Panc1 (cell line): ENCODE measurements at regions not wholly inside any gene's neighbourhood (a gene's known extent, or its start where the extent isn't known, plus 50 kb on each side); places are given as distances from the start of the nearest gene placed in this dataset.

Experiments used
- ATAC-seq: fragments of 200-7000 bp; cut with Tn5 transposase; 2 replicates; pipeline ENCODE4 v1.9.1; 2020; ENCODE audit warnings: mild to moderate bottlenecking, moderate library complexity
- BruUV-seq: library from RNA; stranded (reverse); fragments of 400-500 nt; replicated peaks from 2 replicates; lab custom pipeline; 2021; lab: Mats Ljungman, UMichigan
- CTCF ChIA-PET: fragments of 300-600 bp; sonication (Branson Sonifier 250); formaldehyde crosslinking; loops from one replicate; lab custom pipeline; 2022; ENCODE audit warnings: antibody characterized with exemption; lab: Charles Lee
- POLR2A ChIA-PET: fragments of 300-600 bp; sonication (Branson Sonifier 250); formaldehyde crosslinking; loops from one replicate; lab custom pipeline; 2022; ENCODE audit warnings: antibody characterized with exemption; lab: Charles Lee
- DNase-seq: peaks from one replicate; pipeline ENCODE4 v3.0.0-alpha.2; 2010; ENCODE audit warnings: low read depth, low spot score
- H3K27ac ChIP-seq: 2 replicates; pipeline ENCODE4 v1.5.1; 2011; ENCODE audit warnings: mild to moderate bottlenecking, low read length, inconsistent platforms
- H3K27me3 ChIP-seq: fragments of 200-500 bp; sonication (Bioruptor generic); 2 replicates; pipeline ENCODE4 v1.6.0; 2014; ENCODE audit warnings: low read length, inconsistent platforms; ENCODE audit not compliant: control insufficient read depth, insufficient read depth
- H3K36me3 ChIP-seq: fragments of 200-500 bp; sonication (Bioruptor generic); 2 replicates; pipeline ENCODE4 v1.5.1; 2014; ENCODE audit warnings: inconsistent platforms, mild to moderate bottlenecking, low read length, moderate library complexity; ENCODE audit not compliant: control insufficient read depth, insufficient read depth
- H3K4me1 ChIP-seq: 2 replicates; pipeline ENCODE4 v1.5.1; 2011; ENCODE audit warnings: inconsistent platforms, mild to moderate bottlenecking, low read length, moderate library complexity; ENCODE audit not compliant: control insufficient read depth, insufficient read depth
- H3K4me3 ChIP-seq, 2 experiments: 2 replicates each; pipeline ENCODE4 v1.5.1; 2011 to 2012; ENCODE audit warnings: low read depth in 2 of 2, low read length in 2 of 2, mild to moderate bottlenecking in 2 of 2, inconsistent platforms in 1 of 2, moderate library complexity in 1 of 2
- H3K9me3 ChIP-seq: fragments of 200-500 bp; sonication (Bioruptor generic); 2 replicates; pipeline ENCODE4 v1.5.1; 2014; ENCODE audit warnings: low read depth, mild to moderate bottlenecking, inconsistent platforms, low read length, moderate library complexity; ENCODE audit not compliant: control insufficient read depth, insufficient read depth
- POLR2AphosphoS5 ChIP-seq: IDR thresholded peaks from 2 replicates; pipeline ENCODE4 v1.6.1; 2012; ENCODE audit warnings: mild to moderate bottlenecking, low read depth, low read length, moderate library complexity
- SIN3A ChIP-seq: IDR thresholded peaks from 2 replicates; pipeline ENCODE4 v1.6.1; 2012; ENCODE audit warnings: low read depth, mild to moderate bottlenecking, low read length, moderate library complexity, borderline replicate concordance; ENCODE audit not compliant: insufficient read depth
- TCF7L2 ChIP-seq: IDR thresholded peaks from 2 replicates; pipeline ENCODE4 v1.6.1; 2011; ENCODE audit warnings: mild to moderate bottlenecking, low read depth, low read length, inconsistent platforms
- in situ Hi-C: cut with HindIII; loops from 2 replicates; pipeline ENCODE4 v1.10.0; 2016; ENCODE audit warnings: low sequenced_read_pairs, low pct_unique_long_range_greater_than_20kb
- intact Hi-C: fragments of 100-400 bp; cut with micrococcal nuclease; formaldehyde crosslinking; loops from one replicate; pipeline ENCODE4 v1.10.0; 2022; ENCODE audit not compliant: unreplicated experiment
- TF ChIP-seq, protein P1 (sequence below), 2 experiments: IDR thresholded peaks; 2 replicates each; pipeline ENCODE4 v1.6.1; 2011 to 2012; ENCODE audit warnings: low read depth in 2 of 2, control low read depth in 1 of 2, low read length in 1 of 2, mild to moderate bottlenecking in 1 of 2, moderate library complexity in 1 of 2; ENCODE audit not compliant: insufficient read depth in 1 of 2
- TF ChIP-seq, protein P2 (sequence below): fragments of 450-650 bp; IDR thresholded peaks from 2 replicates; pipeline ENCODE4 v1.5.1; 2017; ENCODE audit warnings: mild to moderate bottlenecking

DNA sequence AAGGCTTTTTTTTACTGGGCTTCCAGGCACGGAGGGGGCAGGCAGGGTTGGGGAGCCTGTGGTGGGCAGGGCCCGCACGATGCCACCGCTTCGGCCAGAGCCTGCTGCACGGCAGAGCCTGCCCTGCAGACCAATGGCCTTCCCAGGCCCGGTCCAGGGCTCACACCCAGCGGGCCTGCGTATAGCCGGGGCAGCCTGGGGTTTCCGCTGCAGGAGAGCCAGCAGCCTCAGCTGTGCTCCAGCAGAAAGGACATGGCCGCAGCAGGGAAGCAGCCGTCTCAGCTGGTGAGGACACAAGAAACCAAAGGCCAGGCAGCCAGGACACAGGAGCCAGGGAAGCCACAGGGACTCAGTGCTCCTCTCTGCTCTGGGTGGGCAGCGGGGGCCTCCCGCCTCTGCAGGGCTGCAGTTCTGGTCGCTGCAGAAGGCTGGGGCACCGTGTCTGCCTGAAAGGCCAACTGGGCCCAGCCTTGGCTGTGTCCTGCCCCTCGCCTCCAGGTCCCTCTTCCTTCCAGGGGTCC lies 90.6 kb downstream of the TTLL2 start:
- no peaks in the 10 kb centered on the region for H3K9me3 ChIP-seq
- ATAC-seq (no peak), DNase-seq (no peak)
- TF ChIP-seq SIN3A: no peak
- no peak for TF ChIP-seq TCF7L2
- no peak for TF ChIP-seq POLR2AphosphoS5
- TF ChIP-seq, protein P1, sequence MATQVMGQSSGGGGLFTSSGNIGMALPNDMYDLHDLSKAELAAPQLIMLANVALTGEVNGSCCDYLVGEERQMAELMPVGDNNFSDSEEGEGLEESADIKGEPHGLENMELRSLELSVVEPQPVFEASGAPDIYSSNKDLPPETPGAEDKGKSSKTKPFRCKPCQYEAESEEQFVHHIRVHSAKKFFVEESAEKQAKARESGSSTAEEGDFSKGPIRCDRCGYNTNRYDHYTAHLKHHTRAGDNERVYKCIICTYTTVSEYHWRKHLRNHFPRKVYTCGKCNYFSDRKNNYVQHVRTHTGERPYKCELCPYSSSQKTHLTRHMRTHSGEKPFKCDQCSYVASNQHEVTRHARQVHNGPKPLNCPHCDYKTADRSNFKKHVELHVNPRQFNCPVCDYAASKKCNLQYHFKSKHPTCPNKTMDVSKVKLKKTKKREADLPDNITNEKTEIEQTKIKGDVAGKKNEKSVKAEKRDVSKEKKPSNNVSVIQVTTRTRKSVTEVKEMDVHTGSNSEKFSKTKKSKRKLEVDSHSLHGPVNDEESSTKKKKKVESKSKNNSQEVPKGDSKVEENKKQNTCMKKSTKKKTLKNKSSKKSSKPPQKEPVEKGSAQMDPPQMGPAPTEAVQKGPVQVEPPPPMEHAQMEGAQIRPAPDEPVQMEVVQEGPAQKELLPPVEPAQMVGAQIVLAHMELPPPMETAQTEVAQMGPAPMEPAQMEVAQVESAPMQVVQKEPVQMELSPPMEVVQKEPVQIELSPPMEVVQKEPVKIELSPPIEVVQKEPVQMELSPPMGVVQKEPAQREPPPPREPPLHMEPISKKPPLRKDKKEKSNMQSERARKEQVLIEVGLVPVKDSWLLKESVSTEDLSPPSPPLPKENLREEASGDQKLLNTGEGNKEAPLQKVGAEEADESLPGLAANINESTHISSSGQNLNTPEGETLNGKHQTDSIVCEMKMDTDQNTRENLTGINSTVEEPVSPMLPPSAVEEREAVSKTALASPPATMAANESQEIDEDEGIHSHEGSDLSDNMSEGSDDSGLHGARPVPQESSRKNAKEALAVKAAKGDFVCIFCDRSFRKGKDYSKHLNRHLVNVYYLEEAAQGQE (IDR thresholded peaks at IDR 0.05; ENCODE audit: insufficient read depth in 1 of 2, low read depth in 2 of 2, low read length in 1 of 2): no peak
- TF ChIP-seq, protein P2, sequence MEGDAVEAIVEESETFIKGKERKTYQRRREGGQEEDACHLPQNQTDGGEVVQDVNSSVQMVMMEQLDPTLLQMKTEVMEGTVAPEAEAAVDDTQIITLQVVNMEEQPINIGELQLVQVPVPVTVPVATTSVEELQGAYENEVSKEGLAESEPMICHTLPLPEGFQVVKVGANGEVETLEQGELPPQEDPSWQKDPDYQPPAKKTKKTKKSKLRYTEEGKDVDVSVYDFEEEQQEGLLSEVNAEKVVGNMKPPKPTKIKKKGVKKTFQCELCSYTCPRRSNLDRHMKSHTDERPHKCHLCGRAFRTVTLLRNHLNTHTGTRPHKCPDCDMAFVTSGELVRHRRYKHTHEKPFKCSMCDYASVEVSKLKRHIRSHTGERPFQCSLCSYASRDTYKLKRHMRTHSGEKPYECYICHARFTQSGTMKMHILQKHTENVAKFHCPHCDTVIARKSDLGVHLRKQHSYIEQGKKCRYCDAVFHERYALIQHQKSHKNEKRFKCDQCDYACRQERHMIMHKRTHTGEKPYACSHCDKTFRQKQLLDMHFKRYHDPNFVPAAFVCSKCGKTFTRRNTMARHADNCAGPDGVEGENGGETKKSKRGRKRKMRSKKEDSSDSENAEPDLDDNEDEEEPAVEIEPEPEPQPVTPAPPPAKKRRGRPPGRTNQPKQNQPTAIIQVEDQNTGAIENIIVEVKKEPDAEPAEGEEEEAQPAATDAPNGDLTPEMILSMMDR: no peak
- in situ Hi-C loops (no loop called here), intact Hi-C loops (no loop called here)
- no peaks in the 10 kb centered on the region for H3K4me1 ChIP-seq
- H3K27me3 ChIP-seq: peaks cover 49% of the 10 kb centered on the region
- H3K4me3 ChIP-seq: no peak overlapping the region
- ChIA-PET CTCF (no interaction called here), POLR2A (no interaction called here)
- peaks cover 4% of the 10 kb centered on the region; the same call in 1 of the 2 replicates for H3K36me3 ChIP-seq
- no peak overlapping the region for H3K27ac ChIP-seq
- no TSS peak for BruUV-seq

DNA sequence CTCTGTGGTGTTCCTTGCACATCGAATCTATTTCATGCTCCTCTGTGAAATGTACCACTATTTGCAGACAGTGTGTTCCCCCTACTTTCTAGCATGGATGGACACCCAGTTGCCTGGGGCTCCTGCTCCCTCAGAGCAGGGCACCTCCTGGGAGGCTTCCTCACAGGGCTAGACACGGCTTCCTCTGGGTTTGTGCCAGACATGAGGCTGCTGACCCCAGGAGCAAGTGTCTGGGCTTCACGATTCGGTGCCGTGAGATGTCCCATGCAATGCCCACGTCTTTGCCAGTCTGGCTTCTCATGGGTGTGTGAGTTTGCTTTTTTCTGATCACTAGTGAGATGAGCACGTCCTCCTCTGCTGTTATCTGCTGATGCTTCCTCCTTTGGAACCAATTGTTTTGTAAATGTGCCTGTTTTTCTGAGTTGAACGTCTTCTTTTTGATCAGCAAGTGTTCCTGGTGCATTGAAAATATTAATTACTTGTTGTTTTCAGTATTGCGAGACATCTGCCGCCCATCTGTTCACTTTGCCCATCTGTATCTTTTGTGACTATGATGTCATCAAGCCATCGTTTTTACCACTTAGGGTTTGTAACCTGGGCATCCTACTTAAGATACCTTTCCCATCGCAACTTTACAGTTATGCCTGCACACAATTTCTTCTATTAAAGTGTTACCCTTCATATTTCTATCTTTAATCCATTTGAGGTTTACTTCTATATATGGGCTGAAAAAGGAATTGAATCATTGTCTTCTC lies 92.0 kb downstream of the TTLL2 start:
- ATAC-seq (no peak), DNase-seq (no peak)
- no peak overlapping the region for H3K4me3 ChIP-seq
- H3K4me1 ChIP-seq: peaks cover 4% of the 10 kb centered on the region
- H3K9me3 ChIP-seq: no peaks in the 10 kb centered on the region
- ChIA-PET CTCF (no interaction called here), POLR2A (no interaction called here)
- TF ChIP-seq, protein P2: no peak
- TF ChIP-seq, protein P1 (IDR thresholded peaks at IDR 0.05; ENCODE audit: insufficient read depth in 1 of 2, low read depth in 2 of 2, low read length in 1 of 2): no peak
- TF ChIP-seq SIN3A: no peak
- TF ChIP-seq TCF7L2: no peak
- no peak for TF ChIP-seq POLR2AphosphoS5
- intact Hi-C loops (no loop called here), in situ Hi-C loops (no loop called here)
- BruUV-seq: no TSS peak
- H3K27ac ChIP-seq: no peak overlapping the region
- H3K36me3 ChIP-seq: no peaks in the 10 kb centered on the region
- H3K27me3 ChIP-seq: peaks cover 43% of the 10 kb centered on the region
